GM21528 (cell line): ENCODE measurements at regions not wholly inside any gene's neighbourhood (a gene's known extent, or its start where the extent isn't known, plus 50 kb on each side); places are given as distances from the start of the nearest gene placed in this dataset.
"Not testable (repeated sequence)": the region's sequence is repeated elsewhere in the genome, so short reads cannot be mapped to it uniquely, and the experiment has no call there.

Source experiments
- ATAC-seq: cut with Tn5 transposase; IDR thresholded peaks from one replicate; pipeline ENCODE4 v1.9.1; 2021; ENCODE audit warnings: mild to moderate bottlenecking, moderate library complexity; ENCODE audit not compliant: unreplicated experiment, low FRiP score

DNA sequence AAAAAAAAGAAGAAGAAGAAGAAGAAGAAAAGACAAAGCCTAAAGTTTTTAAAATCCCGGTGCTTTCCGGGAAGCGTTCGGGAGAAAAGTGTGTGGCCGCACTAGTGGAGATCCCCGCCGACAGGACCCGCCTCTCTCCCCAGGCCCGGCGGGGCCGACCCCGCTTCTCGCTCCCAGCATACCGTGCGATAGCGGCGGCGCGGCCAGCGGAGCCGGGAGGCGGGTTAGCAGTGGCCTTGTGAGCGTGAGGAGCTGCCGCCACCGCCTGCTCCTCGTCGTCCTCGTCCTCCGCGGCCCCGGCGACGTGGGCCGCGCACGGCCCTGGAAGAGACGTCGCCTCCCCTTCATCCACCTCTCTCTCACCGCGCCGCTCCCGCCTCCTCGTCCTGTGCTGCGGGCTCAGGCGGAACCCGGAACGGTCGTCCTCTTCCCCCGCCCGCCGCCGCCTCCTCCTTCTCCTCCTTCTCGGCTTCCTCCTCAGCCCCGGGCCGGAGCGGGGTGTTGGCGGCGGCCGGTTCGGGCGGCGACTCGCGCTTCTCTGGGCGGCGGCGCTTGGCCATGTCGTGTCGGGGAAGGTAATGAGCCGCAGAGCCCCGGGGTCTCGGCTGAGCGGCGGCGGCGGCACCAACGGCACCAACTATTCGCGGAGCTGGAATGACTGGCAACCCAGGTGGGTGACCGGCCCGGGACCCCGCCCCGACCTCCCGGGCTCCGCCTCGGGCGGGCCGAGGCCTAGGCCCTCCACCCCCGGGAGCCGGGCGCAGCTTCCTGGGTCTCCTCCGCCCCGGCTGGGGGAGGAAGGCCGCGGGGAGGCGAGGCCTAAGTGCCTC is 62.6 kb upstream of the CDR2 start:
- ATAC-seq: peak; percentile 81

DNA sequence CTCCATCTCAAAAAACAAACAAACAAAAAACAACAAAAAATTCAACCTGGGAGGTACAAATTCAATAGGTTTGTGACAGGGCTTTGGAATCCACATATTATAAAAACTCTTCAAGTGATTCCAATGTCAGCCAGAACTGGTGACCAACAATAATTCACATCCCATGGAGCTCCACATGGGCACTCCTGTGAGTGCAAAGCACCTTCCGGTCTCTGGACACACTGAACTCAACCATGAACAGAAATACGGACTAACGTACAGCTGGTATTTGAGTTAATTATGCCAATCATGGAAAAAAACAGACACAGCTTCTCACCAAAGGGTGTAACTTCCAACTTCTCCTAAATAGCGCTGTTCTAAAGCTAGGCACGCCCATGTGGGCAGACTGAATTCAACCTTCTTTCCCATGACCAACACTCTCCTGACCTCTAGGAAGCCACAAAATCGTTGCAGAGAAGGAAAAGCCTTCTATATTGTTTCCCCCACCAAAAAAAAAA is 62.0 kb upstream of the CDR2 start:
- peak; percentile 40 for ATAC-seq

- ATAC-seq: not testable (repeated sequence)
These were observed 56.9 kb upstream of the CDR2 start for GRCh38 chr16:22431314-22431713.

- no peak for ATAC-seq
These were observed 54.2 kb upstream of the CDR2 start for GRCh38 chr16:22428654-22429053.

GRCh38 chr16:22427556-22427955 is 53.1 kb upstream of the CDR2 start:
- ATAC-seq: no peak

- ATAC-seq: no peak
These were observed 51.4 kb upstream of the CDR2 start for GRCh38 chr16:22425847-22426246.

GRCh38 chr16:22425036-22425801 is 50.8 kb upstream of the CDR2 start:
- no peak for ATAC-seq

GRCh38 chr16:22424161-22424937 is 49.9 kb upstream of the CDR2 start:
- ATAC-seq: no peak
